GM18502 (cell line): ENCODE measurements at regions not wholly inside any gene's neighbourhood (a gene's known extent, or its start where the extent isn't known, plus 50 kb on each side); places are given as distances from the start of the nearest gene placed in this dataset.
"Not testable (repeated sequence)": the region's sequence is repeated elsewhere in the genome, so short reads cannot be mapped to it uniquely, and the experiment has no call there.

ENCODE experiments used
- ATAC-seq: cut with Tn5 transposase; IDR thresholded peaks from one replicate; pipeline ENCODE4 v1.9.1; 2021; ENCODE audit warnings: mild to moderate bottlenecking; ENCODE audit not compliant: unreplicated experiment, poor library complexity

GRCh38 chr9:103574056-103574455 lies 520.1 kb upstream of the SMC2 start:
- no peak for ATAC-seq

- no peak for ATAC-seq
Measured at GRCh38 chr9:103586721-103587120, 507.4 kb upstream of the SMC2 start.

GRCh38 chr9:103601287-103601686 lies 492.8 kb upstream of the SMC2 start:
- no peak for ATAC-seq

GRCh38 chr9:103611950-103612349 lies 482.2 kb upstream of the SMC2 start:
- not testable (repeated sequence) for ATAC-seq

GRCh38 chr9:103615994-103616393 lies 478.1 kb upstream of the SMC2 start:
- ATAC-seq = no peak

GRCh38 chr9:103617046-103617445 lies 477.1 kb upstream of the SMC2 start:
- no peak for ATAC-seq

- ATAC-seq = no peak
Measured at GRCh38 chr9:103625161-103625804, 468.8 kb upstream of the SMC2 start.

- no peak for ATAC-seq
Measured at GRCh38 chr9:103627731-103628130, 466.4 kb upstream of the SMC2 start.

GRCh38 chr9:103649086-103649485 lies 445.0 kb upstream of the SMC2 start:
- ATAC-seq = no peak

GRCh38 chr9:103658156-103658555 lies 436.0 kb upstream of the SMC2 start:
- no peak for ATAC-seq

GRCh38 chr9:103660830-103661229 lies 433.3 kb upstream of the SMC2 start:
- no peak for ATAC-seq

- no peak for ATAC-seq
Measured at GRCh38 chr9:103661663-103662062, 432.4 kb upstream of the SMC2 start.

- ATAC-seq = no peak
Measured at GRCh38 chr9:103669296-103669695, 424.8 kb upstream of the SMC2 start.

GRCh38 chr9:103674271-103674670 lies 419.8 kb upstream of the SMC2 start:
- no peak for ATAC-seq

- ATAC-seq = no peak
Measured at GRCh38 chr9:103680581-103680980, 413.5 kb upstream of the SMC2 start.

- ATAC-seq = no peak
Measured at GRCh38 chr9:103681435-103681834, 412.7 kb upstream of the SMC2 start.

- no peak for ATAC-seq
Measured at GRCh38 chr9:103700195-103700962, 393.7 kb upstream of the SMC2 start.

GRCh38 chr9:103702572-103702971 lies 391.5 kb upstream of the SMC2 start:
- no peak for ATAC-seq

GRCh38 chr9:103707181-103707580 lies 386.9 kb upstream of the SMC2 start:
- no peak for ATAC-seq

- no peak for ATAC-seq
Measured at GRCh38 chr9:103709366-103709765, 384.7 kb upstream of the SMC2 start.

GRCh38 chr9:103713631-103714030 lies 380.5 kb upstream of the SMC2 start:
- ATAC-seq = no peak

GRCh38 chr9:103714992-103715391 lies 379.1 kb upstream of the SMC2 start:
- no peak for ATAC-seq
